Heart right ventricle (tissue), 16 donors: ENCODE measurements at regions not wholly inside any gene's neighbourhood (a gene's known extent, or its start where the extent isn't known, plus 50 kb on each side); places are given as distances from the start of the nearest gene placed in this dataset.

Source experiments
- ATAC-seq, 8 donors: fragments of 200-7000 bp; cut with Tn5 transposase; one replicate each; pipeline ENCODE4 v1.9.1; 2020; ENCODE audit warnings: mild to moderate bottlenecking in 8 of 8, moderate library complexity in 8 of 8, moderate number of reproducible peaks in 1 of 8
- DNase-seq, 2 donors: peaks; one replicate each; pipeline ENCODE4 v3.0.0-alpha.2; 2020
- H3K27ac ChIP-seq, 10 donors: fragments of 200-600 bp; sonication (generic) in 2 of 10; one replicate each; pipeline versions ENCODE4 v1.5.0 to v1.8.0; 2020 to 2022; ENCODE audit warnings: mild to moderate bottlenecking in 3 of 10
- H3K27me3 ChIP-seq, 7 donors: fragments of 200-600 bp; one replicate each; pipeline ENCODE4 v1.8.0; 2021 to 2022; ENCODE audit warnings: mild to moderate bottlenecking in 2 of 7
- H3K36me3 ChIP-seq, 9 donors: fragments of 200-600 bp; sonication (generic) in 1 of 9; one replicate each; pipeline versions ENCODE4 v1.5.0 to v1.8.0; 2020 to 2022; ENCODE audit warnings: mild to moderate bottlenecking in 2 of 9
- H3K4me1 ChIP-seq, 9 donors: fragments of 200-600 bp; sonication (generic) in 1 of 9; one replicate each; pipeline versions ENCODE4 v1.5.0 to v1.8.0; 2020 to 2022; ENCODE audit warnings: mild to moderate bottlenecking in 4 of 9
- H3K4me3 ChIP-seq, 10 donors: fragments of 200-600 bp; sonication (generic) in 2 of 10; one replicate each; pipeline versions ENCODE4 v1.5.0 to v1.8.0; 2020 to 2022; ENCODE audit warnings: mild to moderate bottlenecking in 7 of 10, moderate library complexity in 2 of 10
- H3K9me3 ChIP-seq, 11 donors: fragments of 200-600 bp in 10 of 11; sonication (generic) in 2 of 11; one replicate each; pipeline versions ENCODE4 v1.5.0 to v1.8.0; 2013 to 2022; ENCODE audit warnings: mild to moderate bottlenecking in 2 of 11, control low read depth in 1 of 11, moderate library complexity in 1 of 11
- CTCF ChIP-seq, 9 donors: fragments of 200-600 bp; sonication (generic) in 2 of 9; IDR thresholded peaks; one replicate each; pipeline versions ENCODE4 v1.5.0 to v1.8.0; 2021 to 2022; ENCODE audit warnings: antibody characterized with exemption in 9 of 9, mild to moderate bottlenecking in 5 of 9, moderate library complexity in 1 of 9
- WGBS, 2 donors: extraction: QIAGEN DNeasy Blood & Tissue Kit; methylation state at CpG; one replicate each; pipeline ENCODE4 v1.1.7; 2013; ENCODE audit warnings: inconsistent platforms in 1 of 2; 5-methylcytosine and 5-hydroxymethylcytosine counted together
- intact Hi-C, 10 donors: fragments of 100-400 bp; cut with DNase I; formaldehyde crosslinking; loops; one replicate each; pipeline versions ENCODE4 v1.11.1 to v1.14.2; 2022
- donor health status: Arrhythmogenic right ventricular cardiomyopathy.
- donor health status: ischemic (EF 13 %, LVEDD 7.1; RV severe dilation, severe dysfunction).
- donor health status: healthy with polysubstance abuse.
- donor health status: DM: no; HTN: yes; CAD: no.
- donor health status: DM: no; HTN: no; CAD: no.
- donor health status: ischemic (EF 25% LVEDD 6.9; RV normal size, moderate dysfunction).
- donor health status: ischemic (EF 25% LVEDD 5.7; RV mildly dilated, moderate dysfunction).
- donor health status: healthy.
- donor health status: DM: yes; HTN: yes; CAD: no.
- donor health status: Ischemic cardiomyopathy.
- donor health status: ischemic (EF 35%, LVEDD 5.7; RV mildly dilated, moderate dysfunction).
- donor health status: nonischemic (EF 11% LVEDD 7.7; RV severe dilation, severe dysfunction).
- donor health status: DM: yes; HTN: yes; CAD: no.
- donor health status: PGD.
- donor health status: ischemic (EF 29% LVEDD 5.4; RV normal size, mild dysfunction).
- donor health status: nonischemic (EF 23%, LVEDD 6.1; RV moderate dilation, normal function).

GRCh38 chr9:129346046-129346445 lies 168.0 kb upstream of the IER5L start:
- no peak for TF ChIP-seq CTCF (IDR thresholded peaks at IDR 0.05)
- WGBS, 2 donors = 95 to 97% methylated on average over 8 of the region's 8 CpGs
- intact Hi-C loops = loop anchor here in 1 of 10 donors (10.0 kb wide), 1 partner anchor 259 kb away; no protein-coding TSS in a partner anchor
- Histone ChIP-seq H3K27me3 (no peaks in the 10 kb centered on the region), H3K36me3 (no peaks in the 10 kb centered on the region), H3K4me3 (no peak overlapping the region), H3K9me3 (no peaks in the 10 kb centered on the region), H3K4me1 (peaks cover 0 to 68% (median 5%) of the 10 kb centered on the region in 9 donors), H3K27ac (peak overlapping the region in 3 of 10 donors; percentile 48 to 89 (median 62))
- ATAC-seq (no peak), DNase-seq (no peak)

GRCh38 chr9:129344641-129345495 lies 166.8 kb upstream of the IER5L start:
- peak in 5 of 8 donors; percentile 13 to 35 (median 28) for ATAC-seq
- no peaks in the 10 kb centered on the region for H3K36me3 ChIP-seq
- no peaks in the 10 kb centered on the region for H3K9me3 ChIP-seq
- H3K27me3 ChIP-seq = no peaks in the 10 kb centered on the region
- no peak for TF ChIP-seq CTCF (IDR thresholded peaks at IDR 0.05)
- peak overlapping the region in 4 of 10 donors; percentile 1 to 89 (median 55) for H3K27ac ChIP-seq
- peaks cover 0 to 68% (median 9%) of the 10 kb centered on the region in 9 donors for H3K4me1 ChIP-seq
- 81 to 84% methylated on average over 11 of the region's 11 CpGs for WGBS, 2 donors
- intact Hi-C loops = loop anchor here in 1 of 10 donors (10.0 kb wide), 1 partner anchor 260 kb away; no protein-coding TSS in a partner anchor
- DNase-seq = no peak
- no peak overlapping the region for H3K4me3 ChIP-seq

GRCh38 chr9:129343424-129344375 lies 165.6 kb upstream of the IER5L start:
- peak; percentile 52 to 80 (median 71) for ATAC-seq
- DNase-seq = peak in 1 of 2 donors; percentile 60
- Histone ChIP-seq H3K4me3 (no peak overlapping the region), H3K4me1 (peaks cover 0 to 80% (median 9%) of the 10 kb centered on the region in 9 donors), H3K9me3 (no peaks in the 10 kb centered on the region), H3K27me3 (no peaks in the 10 kb centered on the region), H3K36me3 (no peaks in the 10 kb centered on the region), H3K27ac (peak overlapping the region in 8 of 10 donors; percentile 25 to 89 (median 54))
- TF ChIP-seq CTCF (IDR thresholded peaks at IDR 0.05) = peak in 1 of 9 donors; percentile 17
- intact Hi-C loops = loop anchor here in 1 of 10 donors (10.0 kb wide), 1 partner anchor 261 kb away; no protein-coding TSS in a partner anchor
- 75% methylated on average over 28 of the region's 28 CpGs for WGBS, 2 donors
